Right cardiac atrium (tissue), 5 donors: ENCODE measurements at regions not wholly inside any gene's neighbourhood (a gene's known extent, or its start where the extent isn't known, plus 50 kb on each side); places are given as distances from the start of the nearest gene placed in this dataset.

Experiments
- ATAC-seq, 2 donors: fragments of 200-7000 bp; cut with Tn5 transposase; one replicate each; pipeline versions ENCODE4 v1.8.0 to v1.9.1; 2020; ENCODE audit warnings: moderate library complexity in 2 of 2, mild to moderate bottlenecking in 1 of 2
- DNase-seq, 3 donors: peaks; one replicate each; pipeline ENCODE4 v3.0.0-alpha.2; 2020
- H3K27ac ChIP-seq: one replicate; pipeline ENCODE4 v1.5.1; 2013; ENCODE audit warnings: mild to moderate bottlenecking, low read length, control low read depth, moderate library complexity
- H3K27me3 ChIP-seq: one replicate; pipeline ENCODE4 v1.6.1; 2013; ENCODE audit not compliant: control insufficient read depth, insufficient read depth
- H3K4me1 ChIP-seq: one replicate; pipeline ENCODE4 v1.6.1; 2013; ENCODE audit warnings: low read length; ENCODE audit not compliant: control insufficient read depth, insufficient read depth
- H3K4me3 ChIP-seq: one replicate; pipeline ENCODE4 v1.5.1; 2013; ENCODE audit warnings: low read length, control low read depth
- H3K9me3 ChIP-seq: one replicate; pipeline ENCODE4 v1.6.1; 2013; ENCODE audit warnings: low read length; ENCODE audit not compliant: control insufficient read depth
- WGBS: extraction: QIAGEN DNeasy Blood & Tissue Kit; methylation state at CpG from one replicate; pipeline ENCODE4 v1.1.7; 2013; 5-methylcytosine and 5-hydroxymethylcytosine counted together
- intact Hi-C, 4 donors: fragments of 100-400 bp; cut with DNase I; formaldehyde crosslinking; loops; one replicate each; pipeline versions ENCODE4 v1.11.0 to v1.14.0; 2022 to 2023
- donor health status: healthy with polysubstance abuse.
- donor health status: DM: no; HTN: yes; CAD: no.
- donor health status: DM: no; HTN: no; CAD: no.
- donor health status: DM: no; HTN: yes; CAD: no; lungs with severe emphysema.
- donor health status: DM: yes; HTN: yes; CAD: no.

- no peak overlapping the region for H3K4me3 ChIP-seq
- no peaks in the 10 kb centered on the region for H3K27me3 ChIP-seq
- no peak overlapping the region for H3K27ac ChIP-seq
- ATAC-seq (peak in 1 of 2 donors; percentile 71), DNase-seq (no peak)
- no peaks in the 10 kb centered on the region for H3K9me3 ChIP-seq
- peaks cover 2% of the 10 kb centered on the region for H3K4me1 ChIP-seq
- 21% methylated on average over 4 of the region's 4 CpGs for WGBS
- intact Hi-C loops, result no loop called here
Observed at GRCh38 chr18:24627644-24628315, 167.3 kb downstream of the HRH4 start.

GRCh38 chr18:24628326-24628725 is 167.9 kb downstream of the HRH4 start:
- DNase-seq (no peak), ATAC-seq (no peak)
- WGBS, result 67% methylated on average over 1 of the region's 1 CpG
- Histone ChIP-seq H3K9me3 (no peaks in the 10 kb centered on the region), H3K27me3 (no peaks in the 10 kb centered on the region), H3K4me1 (peaks cover 2% of the 10 kb centered on the region), H3K4me3 (no peak overlapping the region), H3K27ac (no peak overlapping the region)
- intact Hi-C loops, result no loop called here

GRCh38 chr18:24629921-24630320 is 169.5 kb downstream of the HRH4 start:
- H3K27ac ChIP-seq, result no peak overlapping the region
- no peaks in the 10 kb centered on the region for H3K9me3 ChIP-seq
- H3K4me3 ChIP-seq, result no peak overlapping the region
- peak; percentile 13 to 54 for ATAC-seq
- peaks cover 2% of the 10 kb centered on the region for H3K4me1 ChIP-seq
- H3K27me3 ChIP-seq, result no peaks in the 10 kb centered on the region
- intact Hi-C loops, result no loop called here
- 45% methylated on average over 3 of the region's 3 CpGs for WGBS
- no peak for DNase-seq

- no peaks in the 10 kb centered on the region for H3K9me3 ChIP-seq
- ATAC-seq (no peak), DNase-seq (no peak)
- 61% methylated on average over 10 of the region's 10 CpGs for WGBS
- H3K27me3 ChIP-seq, result no peaks in the 10 kb centered on the region
- intact Hi-C loops, result no loop called here
- H3K4me1 ChIP-seq, result peaks cover 2% of the 10 kb centered on the region
- no peak overlapping the region for H3K27ac ChIP-seq
- H3K4me3 ChIP-seq, result no peak overlapping the region
Observed at GRCh38 chr18:24630346-24630880, 170.0 kb downstream of the HRH4 start.

GRCh38 chr18:24631243-24632025 is 171.0 kb downstream of the HRH4 start:
- Histone ChIP-seq H3K9me3 (no peaks in the 10 kb centered on the region), H3K4me1 (peaks cover 2% of the 10 kb centered on the region), H3K27me3 (no peaks in the 10 kb centered on the region), H3K27ac (no peak overlapping the region), H3K4me3 (no peak overlapping the region)
- ATAC-seq (peak; percentile 54 to 61), DNase-seq (peak in 2 of 3 donors; percentile 56)
- whole genome bisulfite sequencing, result 26% methylated on average over 21 of the region's 21 CpGs
- intact Hi-C loops, result no loop called here

- no peak for ATAC-seq
- Histone ChIP-seq H3K4me1 (peaks cover 2% of the 10 kb centered on the region), H3K4me3 (no peak overlapping the region), H3K27me3 (no peaks in the 10 kb centered on the region), H3K9me3 (no peaks in the 10 kb centered on the region), H3K27ac (no peak overlapping the region)
- WGBS, result 79% methylated on average over 15 of the region's 15 CpGs
- intact Hi-C loops, result no loop called here
- DNase-seq, result peak in 1 of 3 donors; percentile 31
Observed at GRCh38 chr18:24632158-24632988, 171.9 kb downstream of the HRH4 start.

GRCh38 chr18:24633121-24633520 is 172.7 kb downstream of the HRH4 start:
- intact Hi-C loops, result no loop called here
- H3K27ac ChIP-seq, result no peak overlapping the region
- no peaks in the 10 kb centered on the region for H3K27me3 ChIP-seq
- H3K4me1 ChIP-seq, result peaks cover 2% of the 10 kb centered on the region
- 95% methylated on average over 3 of the region's 3 CpGs for WGBS
- no peak overlapping the region for H3K4me3 ChIP-seq
- ATAC-seq (no peak), DNase-seq (no peak)
- no peaks in the 10 kb centered on the region for H3K9me3 ChIP-seq

- intact Hi-C loops, result no loop called here
- H3K4me3 ChIP-seq, result no peak overlapping the region
- H3K27ac ChIP-seq, result no peak overlapping the region
- no peaks in the 10 kb centered on the region for H3K9me3 ChIP-seq
- H3K4me1 ChIP-seq, result no peaks in the 10 kb centered on the region
- no peak for ATAC-seq
- DNase-seq, result no peak
- 95% methylated on average over 4 of the region's 4 CpGs for WGBS
- no peaks in the 10 kb centered on the region for H3K27me3 ChIP-seq
Observed at GRCh38 chr18:24649571-24649970, 189.1 kb downstream of the HRH4 start.

- 78% methylated on average over 2 of the region's 2 CpGs for WGBS
- intact Hi-C loops, result no loop called here
- H3K4me1 ChIP-seq, result no peaks in the 10 kb centered on the region
- no peak overlapping the region for H3K4me3 ChIP-seq
- H3K27me3 ChIP-seq, result no peaks in the 10 kb centered on the region
- no peak for ATAC-seq
- H3K9me3 ChIP-seq, result no peaks in the 10 kb centered on the region
- no peak overlapping the region for H3K27ac ChIP-seq
- DNase-seq, result no peak
Observed at GRCh38 chr18:24651434-24651833, 191.0 kb downstream of the HRH4 start.

- ATAC-seq (no peak), DNase-seq (no peak)
- Histone ChIP-seq H3K4me1 (no peaks in the 10 kb centered on the region), H3K9me3 (no peaks in the 10 kb centered on the region), H3K4me3 (no peak overlapping the region), H3K27me3 (no peaks in the 10 kb centered on the region), H3K27ac (no peak overlapping the region)
- intact Hi-C loops, result no loop called here
- WGBS, result 46% methylated on average over 4 of the region's 4 CpGs
Observed at GRCh38 chr18:24656050-24656449, 195.6 kb downstream of the HRH4 start.
